ENCODE measurements at regions not wholly inside any gene's neighbourhood (a gene's known extent, or its start where the extent isn't known, plus 50 kb on each side); places are given as distances from the start of the nearest gene placed in this dataset.

GRCh38 chr6:100216760-100217159 is 222.7 kb upstream of the MCHR2 start:
- Histone ChIP-seq H3K27ac (no peak overlapping the region), H3K27me3 (no peaks in the 10 kb centered on the region), H3K36me3 (no peaks in the 10 kb centered on the region), H3K4me1 (no peaks in the 10 kb centered on the region), H3K9me3 (no peaks in the 10 kb centered on the region), H3K4me3 (no peak overlapping the region)
- no peak for TF ChIP-seq CTCF (IDR thresholded peaks at IDR 0.05)
- intact Hi-C loops (cut with DNase I; ENCODE audit: low total_unique reads): no loop called here
- no peak for DNase-seq

DNA sequence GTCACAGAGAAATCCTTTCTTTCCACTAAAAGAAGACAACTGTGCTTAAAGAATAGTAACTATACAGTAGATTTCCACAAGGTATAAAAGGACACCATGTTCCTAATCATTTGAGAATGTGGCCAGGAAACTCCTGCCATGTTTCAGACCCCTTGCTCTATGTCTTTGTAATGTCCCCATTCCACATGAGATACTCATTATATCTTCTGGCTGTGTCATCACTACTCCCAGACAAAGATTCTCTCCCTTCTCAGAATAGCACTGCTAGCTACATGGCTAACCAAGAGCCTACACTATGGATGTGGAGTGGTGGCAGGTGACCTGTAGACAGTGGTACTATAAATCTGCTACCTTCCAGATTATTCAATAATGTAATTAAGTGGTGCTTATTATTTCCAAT is 218.1 kb upstream of the MCHR2 start:
- TF ChIP-seq CTCF (IDR thresholded peaks at IDR 0.05): no peak
- H3K27me3 ChIP-seq: no peaks in the 10 kb centered on the region
- H3K27ac ChIP-seq: no peak overlapping the region
- intact Hi-C loops (cut with DNase I; ENCODE audit: low total_unique reads): no loop called here
- H3K36me3 ChIP-seq: no peaks in the 10 kb centered on the region
- H3K9me3 ChIP-seq: no peaks in the 10 kb centered on the region
- DNase-seq: no peak
- H3K4me1 ChIP-seq: no peaks in the 10 kb centered on the region
- no peak overlapping the region for H3K4me3 ChIP-seq

DNA sequence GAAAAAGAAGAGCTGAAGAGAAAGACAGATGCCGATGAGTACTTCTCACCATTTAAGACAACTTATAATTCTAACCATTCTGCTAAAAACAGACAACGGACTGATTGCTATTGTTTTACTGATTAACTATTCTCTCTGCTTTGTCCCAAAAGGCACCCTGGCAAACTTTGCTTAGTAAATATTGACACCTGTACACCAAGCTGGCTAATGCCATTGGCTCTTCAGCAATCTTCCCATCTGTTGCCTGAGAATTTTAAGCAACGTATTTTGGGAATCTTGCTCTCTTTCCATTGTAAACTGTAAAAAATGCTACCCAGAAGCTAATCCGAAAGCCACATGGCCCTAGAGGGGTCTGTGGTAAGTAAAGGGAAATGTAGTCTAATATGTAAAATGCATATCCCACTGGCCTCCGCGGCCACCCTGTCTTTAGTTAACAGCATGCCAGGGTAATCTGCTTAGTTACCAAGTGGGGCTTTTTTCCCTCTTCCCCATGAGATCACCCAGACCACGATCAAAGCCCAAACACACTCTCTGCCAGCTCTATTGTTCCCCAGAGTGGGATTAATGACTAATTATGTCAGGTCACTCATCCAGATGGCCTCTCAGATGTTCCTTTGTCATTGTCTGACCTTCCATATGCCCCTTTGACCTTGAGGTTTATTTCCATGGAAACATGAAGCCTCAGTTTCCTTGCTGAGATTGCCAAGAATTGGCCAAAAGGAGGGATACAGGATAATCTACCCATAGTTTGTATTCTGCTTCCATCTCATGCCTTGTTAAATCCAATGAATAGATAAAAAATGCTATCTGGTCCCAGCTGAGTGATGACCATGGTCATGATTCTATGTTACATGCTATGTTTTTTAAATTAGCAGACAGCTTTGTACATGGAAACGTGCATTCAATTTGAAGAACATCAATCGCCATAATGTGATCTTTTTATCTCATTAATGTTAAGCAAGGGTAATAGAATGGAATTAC is 216.4 kb upstream of the MCHR2 start:
- Histone ChIP-seq H3K4me3 (no peak overlapping the region), H3K27me3 (peaks cover 0 to 4% of the 10 kb centered on the region in 2 donors), H3K27ac (no peak overlapping the region), H3K4me1 (no peaks in the 10 kb centered on the region), H3K36me3 (no peaks in the 10 kb centered on the region), H3K9me3 (no peaks in the 10 kb centered on the region)
- no peak for DNase-seq
- TF ChIP-seq CTCF (IDR thresholded peaks at IDR 0.05): no peak
- intact Hi-C loops (cut with DNase I; ENCODE audit: low total_unique reads): no loop called here

DNA sequence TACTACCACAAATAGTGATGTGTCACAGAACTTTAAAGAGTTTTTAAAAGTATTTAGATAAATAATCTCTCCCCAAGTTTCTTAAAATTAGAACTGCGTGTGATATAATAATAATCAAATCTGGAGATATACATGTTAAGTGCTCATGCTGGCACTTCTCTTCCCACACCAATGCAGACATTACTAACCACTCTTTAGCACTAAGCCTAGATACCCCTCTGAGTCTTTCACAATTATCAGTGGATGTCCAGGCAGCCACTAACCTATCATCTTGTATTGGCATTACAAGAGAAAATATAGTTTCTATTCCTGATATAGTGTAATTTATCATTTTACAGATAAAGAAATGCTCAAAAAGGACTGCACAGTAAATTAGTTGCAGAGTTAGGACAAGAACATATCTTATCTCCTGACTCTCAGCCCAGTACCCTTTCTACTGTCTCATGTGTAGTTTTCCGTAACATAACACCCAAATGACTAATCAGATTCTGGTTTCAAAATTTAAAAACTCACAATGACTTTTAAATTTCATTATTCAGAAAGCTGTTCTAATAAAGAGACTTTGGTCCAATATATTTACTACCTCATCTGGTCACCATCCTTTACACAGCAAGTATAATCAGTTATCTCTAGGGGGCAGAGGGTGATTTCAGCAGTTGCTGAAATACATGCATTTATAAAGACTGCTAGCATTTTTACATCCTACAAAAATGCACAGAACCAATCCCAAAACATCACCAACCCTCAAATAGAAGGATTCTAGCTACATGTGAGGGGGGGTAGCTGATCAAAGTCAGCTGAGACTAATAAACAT is 215.5 kb upstream of the MCHR2 start:
- Histone ChIP-seq H3K27me3 (peaks cover 0 to 4% of the 10 kb centered on the region in 2 donors), H3K4me1 (no peaks in the 10 kb centered on the region), H3K36me3 (no peaks in the 10 kb centered on the region), H3K9me3 (no peaks in the 10 kb centered on the region), H3K27ac (no peak overlapping the region), H3K4me3 (no peak overlapping the region)
- intact Hi-C loops (cut with DNase I; ENCODE audit: low total_unique reads): no loop called here
- no peak for DNase-seq
- no peak for TF ChIP-seq CTCF (IDR thresholded peaks at IDR 0.05)

- intact Hi-C loops (cut with DNase I; ENCODE audit: low total_unique reads): no loop called here
Observed at GRCh38 chr6:100203400-100203799, 209.4 kb upstream of the MCHR2 start.

More at GRCh38 chr6:100203400-100203799, 209.4 kb upstream of the MCHR2 start:
- H3K9me3 ChIP-seq: no peaks in the 10 kb centered on the region
- TF ChIP-seq CTCF (IDR thresholded peaks at IDR 0.05): no peak
- H3K27ac ChIP-seq: no peak overlapping the region
- no peak overlapping the region for H3K4me3 ChIP-seq
- H3K4me1 ChIP-seq: peaks cover 0 to 4% (median 0%) of the 10 kb centered on the region in 4 donors
- no peak for DNase-seq
- H3K27me3 ChIP-seq: peaks cover 0 to 4% of the 10 kb centered on the region in 2 donors
- H3K36me3 ChIP-seq: no peaks in the 10 kb centered on the region

Measured in tibial artery (tissue), 4 donors.